Effector memory CD8-positive, alpha-beta T cell (primary cell): ENCODE measurements at regions not wholly inside any gene's neighbourhood (a gene's known extent, or its start where the extent isn't known, plus 50 kb on each side); places are given as distances from the start of the nearest gene placed in this dataset.

Experiments
- ATAC-seq: fragments of 150-1000 bp; cut with Tn5 transposase; replicated peaks from 2 replicates; pipeline ENCODE4 v1.10.0; 2021; ENCODE audit warnings: mild to moderate bottlenecking, moderate library complexity
- DNase-seq, 3 experiments: peaks; one replicate each; pipeline ENCODE4 v3.0.0; 2021
- H3K27ac Mint-ChIP-seq, 2 donors: one replicate each; pipeline ENCODE4 v1.8.0; 2022; ENCODE audit warnings: mild to moderate bottlenecking in 2 of 2, mixed read lengths in 2 of 2, moderate library complexity in 2 of 2
- H3K27me3 Mint-ChIP-seq, 2 donors: one replicate each; pipeline ENCODE4 v1.8.0; 2022; ENCODE audit warnings: mixed read lengths in 2 of 2
- H3K36me3 Mint-ChIP-seq: one replicate; pipeline ENCODE4 v1.8.0; 2022; ENCODE audit warnings: mild to moderate bottlenecking, moderate library complexity, mixed read lengths; ENCODE audit not compliant: insufficient read depth
- H3K4me1 Mint-ChIP-seq, 2 donors: one replicate each; pipeline ENCODE4 v1.8.0; 2022; ENCODE audit warnings: low read depth in 2 of 2, mixed read lengths in 2 of 2
- H3K4me3 Mint-ChIP-seq, 2 donors: one replicate each; pipeline ENCODE4 v1.8.0; 2022; ENCODE audit warnings: mild to moderate bottlenecking in 2 of 2, mixed read lengths in 2 of 2, moderate library complexity in 2 of 2
- H3K9me3 Mint-ChIP-seq, 2 donors: one replicate each; pipeline ENCODE4 v1.8.0; 2022; ENCODE audit warnings: mixed read lengths in 2 of 2

GRCh38 chr11:28480406-28480805, 372.2 kb downstream of the METTL15 start:
- DNase-seq (no peak), ATAC-seq (no peak)
- peaks cover 0 to 2% of the 10 kb centered on the region in 2 donors for H3K9me3 Mint-ChIP-seq
- no peaks in the 10 kb centered on the region for H3K36me3 Mint-ChIP-seq
- no peak overlapping the region for H3K27ac Mint-ChIP-seq
- no peaks in the 10 kb centered on the region for H3K4me1 Mint-ChIP-seq
- H3K27me3 Mint-ChIP-seq, result no peaks in the 10 kb centered on the region
- H3K4me3 Mint-ChIP-seq, result no peak overlapping the region

DNA sequence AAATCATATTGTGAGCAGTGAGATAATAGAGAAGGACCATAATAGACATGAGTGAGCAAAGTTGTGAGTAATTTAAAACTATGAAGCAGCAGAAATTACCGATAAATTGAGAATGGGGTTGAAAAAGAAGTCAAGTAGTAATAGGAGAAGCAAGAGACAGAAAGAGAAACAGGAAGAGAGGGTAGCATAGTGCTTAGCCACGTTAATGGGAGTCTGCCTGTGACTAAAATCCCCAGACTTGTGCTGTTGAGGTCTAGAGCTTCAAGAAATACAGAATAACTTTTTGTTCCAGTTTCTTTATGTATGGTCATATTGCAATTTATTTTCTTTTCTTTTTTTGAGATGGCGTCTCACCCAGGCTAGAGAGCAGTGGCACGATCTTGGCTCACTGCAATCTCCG, 368.7 kb downstream of the METTL15 start:
- Mint-ChIP-seq H3K36me3 (no peaks in the 10 kb centered on the region), H3K4me1 (no peaks in the 10 kb centered on the region), H3K27me3 (no peaks in the 10 kb centered on the region), H3K9me3 (peaks cover 0 to 5% of the 10 kb centered on the region in 2 donors), H3K27ac (no peak overlapping the region), H3K4me3 (no peak overlapping the region)
- DNase-seq (no peak), ATAC-seq (no peak)

DNA sequence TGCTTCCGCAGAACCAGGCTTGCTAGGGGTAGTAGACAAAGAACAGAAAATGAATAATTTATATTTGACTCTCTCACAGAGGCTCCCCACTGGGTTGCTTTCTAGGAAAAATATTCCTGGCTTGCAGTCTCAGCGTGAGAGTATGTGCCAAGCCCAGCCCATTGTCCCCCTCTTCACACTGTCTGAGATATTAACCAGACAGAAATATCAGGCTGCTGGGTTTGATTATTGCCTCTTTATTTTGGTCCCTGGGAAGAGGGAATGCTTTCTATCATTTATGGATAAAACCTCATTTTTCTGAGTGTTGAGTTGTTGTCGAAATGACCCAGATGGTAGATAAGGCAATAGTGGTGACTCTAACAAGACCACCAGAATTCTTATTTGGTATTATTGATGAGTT, 367.9 kb downstream of the METTL15 start:
- peaks cover 0 to 5% of the 10 kb centered on the region in 2 donors for H3K9me3 Mint-ChIP-seq
- no peak overlapping the region for H3K4me3 Mint-ChIP-seq
- ATAC-seq (no peak), DNase-seq (no peak)
- H3K36me3 Mint-ChIP-seq, result no peaks in the 10 kb centered on the region
- no peaks in the 10 kb centered on the region for H3K4me1 Mint-ChIP-seq
- no peaks in the 10 kb centered on the region for H3K27me3 Mint-ChIP-seq
- no peak overlapping the region for H3K27ac Mint-ChIP-seq

DNA sequence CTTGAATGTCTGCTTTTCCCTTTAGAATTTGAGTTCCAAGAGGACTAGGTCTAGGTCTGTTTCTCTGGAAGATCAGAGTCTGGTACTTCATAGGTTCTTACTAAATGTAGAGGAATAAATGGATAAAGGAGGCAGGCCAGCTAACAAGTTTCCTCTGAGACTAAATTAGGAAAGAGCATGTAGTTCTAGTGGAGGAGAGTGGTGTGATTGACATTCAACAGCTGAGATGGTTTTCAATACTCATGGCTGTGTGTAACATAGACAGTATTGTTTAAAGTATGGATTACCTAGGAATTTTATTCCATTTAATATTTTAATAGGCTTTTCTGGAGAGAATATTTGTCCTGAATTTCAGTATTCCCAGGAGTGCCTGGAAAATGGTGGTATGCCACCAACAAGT, 364.7 kb downstream of the METTL15 start:
- Mint-ChIP-seq H3K36me3 (no peaks in the 10 kb centered on the region), H3K4me1 (no peaks in the 10 kb centered on the region), H3K9me3 (peaks cover 0 to 4% of the 10 kb centered on the region in 2 donors), H3K27me3 (no peaks in the 10 kb centered on the region), H3K4me3 (no peak overlapping the region), H3K27ac (no peak overlapping the region)
- DNase-seq (no peak), ATAC-seq (no peak)

GRCh38 chr11:28471537-28471936, 363.3 kb downstream of the METTL15 start:
- no peaks in the 10 kb centered on the region for H3K36me3 Mint-ChIP-seq
- H3K27me3 Mint-ChIP-seq, result no peaks in the 10 kb centered on the region
- ATAC-seq (no peak), DNase-seq (no peak)
- peaks cover 0 to 6% of the 10 kb centered on the region in 2 donors for H3K9me3 Mint-ChIP-seq
- H3K27ac Mint-ChIP-seq, result no peak overlapping the region
- no peaks in the 10 kb centered on the region for H3K4me1 Mint-ChIP-seq
- no peak overlapping the region for H3K4me3 Mint-ChIP-seq

DNA sequence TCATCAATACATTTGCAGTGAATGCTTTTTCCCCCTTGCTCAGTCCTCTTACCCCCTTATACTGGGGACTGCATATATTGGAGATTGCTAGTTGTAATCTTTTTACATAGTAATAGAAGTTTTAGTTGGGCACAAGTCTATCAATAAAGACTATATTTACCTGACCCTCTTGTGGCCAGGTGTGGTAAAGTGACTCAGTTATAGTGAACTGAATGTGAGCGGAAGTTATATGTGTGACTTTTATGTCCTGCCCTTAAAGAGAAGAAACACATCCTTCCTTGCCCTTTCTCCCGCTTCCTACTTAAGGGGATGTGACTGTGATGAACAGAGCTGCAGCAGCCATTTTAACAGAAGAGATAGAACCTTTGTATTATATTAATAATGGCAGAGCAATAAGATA, 362.0 kb downstream of the METTL15 start:
- DNase-seq (no peak), ATAC-seq (no peak)
- Mint-ChIP-seq H3K36me3 (no peaks in the 10 kb centered on the region), H3K27ac (no peak overlapping the region), H3K27me3 (no peaks in the 10 kb centered on the region), H3K4me1 (no peaks in the 10 kb centered on the region), H3K4me3 (no peak overlapping the region), H3K9me3 (peaks cover 0 to 6% of the 10 kb centered on the region in 2 donors)

- ATAC-seq, result no peak
- Mint-ChIP-seq H3K27me3 (no peaks in the 10 kb centered on the region), H3K4me3 (no peak overlapping the region), H3K9me3 (peaks cover 0 to 5% of the 10 kb centered on the region in 2 donors), H3K27ac (no peak overlapping the region), H3K4me1 (no peaks in the 10 kb centered on the region), H3K36me3 (no peaks in the 10 kb centered on the region)
- no peak for DNase-seq
These were observed 358.3 kb downstream of the METTL15 start for GRCh38 chr11:28466506-28466905.

DNA sequence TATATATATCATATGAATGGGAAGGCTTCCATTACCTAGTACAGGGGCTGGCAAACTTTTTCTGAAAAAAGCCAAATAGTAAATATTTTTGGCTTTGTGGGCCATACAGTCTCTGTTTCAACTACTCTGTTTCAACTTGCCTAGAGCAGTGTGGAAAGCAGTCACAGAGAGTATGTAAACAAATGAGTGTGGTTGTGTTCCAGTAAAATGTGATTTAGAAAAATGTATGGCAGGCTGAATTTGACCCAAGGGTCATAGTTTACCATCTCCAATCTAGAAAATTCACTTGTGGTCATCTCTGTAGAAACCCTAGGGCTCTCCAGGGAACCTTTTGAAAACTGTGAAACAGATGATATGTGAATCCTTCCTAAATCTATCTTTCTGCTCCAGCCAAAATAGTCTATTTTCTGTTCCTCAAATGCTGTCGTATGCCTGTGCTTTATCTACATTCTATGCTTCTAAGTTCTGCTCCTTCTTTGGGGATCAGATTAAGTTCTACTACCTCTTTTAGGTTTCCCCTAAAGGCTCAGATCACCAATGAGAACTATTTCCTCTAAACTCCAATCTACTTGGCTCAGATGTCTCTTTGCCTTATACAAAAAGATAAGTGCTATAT, 356.2 kb downstream of the METTL15 start:
- no peak for ATAC-seq
- no peak overlapping the region for H3K27ac Mint-ChIP-seq
- H3K27me3 Mint-ChIP-seq, result no peaks in the 10 kb centered on the region
- no peak overlapping the region for H3K4me3 Mint-ChIP-seq
- no peaks in the 10 kb centered on the region for H3K36me3 Mint-ChIP-seq
- peaks cover 0 to 5% of the 10 kb centered on the region in 2 donors for H3K9me3 Mint-ChIP-seq
- H3K4me1 Mint-ChIP-seq, result no peaks in the 10 kb centered on the region
- no peak for DNase-seq

GRCh38 chr11:28463826-28464225, 355.6 kb downstream of the METTL15 start:
- peaks cover 0 to 5% of the 10 kb centered on the region in 2 donors for H3K9me3 Mint-ChIP-seq
- no peaks in the 10 kb centered on the region for H3K27me3 Mint-ChIP-seq
- H3K27ac Mint-ChIP-seq, result no peak overlapping the region
- no peak overlapping the region for H3K4me3 Mint-ChIP-seq
- H3K4me1 Mint-ChIP-seq, result no peaks in the 10 kb centered on the region
- DNase-seq, result no peak
- H3K36me3 Mint-ChIP-seq, result no peaks in the 10 kb centered on the region
- ATAC-seq, result no peak

- H3K4me3 Mint-ChIP-seq, result no peak overlapping the region
- H3K27ac Mint-ChIP-seq, result no peak overlapping the region
- DNase-seq, result no peak
- H3K27me3 Mint-ChIP-seq, result no peaks in the 10 kb centered on the region
- peaks cover 0 to 2% of the 10 kb centered on the region in 2 donors for H3K9me3 Mint-ChIP-seq
- H3K36me3 Mint-ChIP-seq, result no peaks in the 10 kb centered on the region
- no peak for ATAC-seq
- no peaks in the 10 kb centered on the region for H3K4me1 Mint-ChIP-seq
These were observed 353.7 kb downstream of the METTL15 start for GRCh38 chr11:28461846-28462245.

DNA sequence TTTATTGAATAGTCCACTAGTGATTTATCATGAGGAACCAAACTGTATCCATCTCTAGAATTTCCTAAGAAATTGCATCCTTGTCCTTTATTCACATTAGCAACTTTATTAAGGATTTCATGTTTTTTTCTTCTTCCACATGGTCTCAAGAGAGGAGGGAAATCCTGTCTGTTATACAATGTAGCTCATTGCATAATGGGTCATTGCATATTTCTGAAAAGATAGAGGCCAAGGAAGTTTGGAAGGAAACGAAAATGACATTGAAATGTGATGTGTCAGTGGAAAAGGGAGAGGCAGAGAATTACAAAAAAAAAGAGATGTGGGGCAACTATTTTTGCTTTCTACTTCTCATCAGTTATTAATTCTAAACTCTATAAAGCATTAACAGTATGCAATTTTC, 353.1 kb downstream of the METTL15 start:
- Mint-ChIP-seq H3K4me1 (no peaks in the 10 kb centered on the region), H3K27me3 (no peaks in the 10 kb centered on the region), H3K27ac (no peak overlapping the region), H3K36me3 (no peaks in the 10 kb centered on the region), H3K4me3 (no peak overlapping the region), H3K9me3 (peaks cover 0 to 2% of the 10 kb centered on the region in 2 donors)
- DNase-seq (no peak), ATAC-seq (no peak)

- Mint-ChIP-seq H3K4me1 (no peaks in the 10 kb centered on the region), H3K27me3 (no peaks in the 10 kb centered on the region), H3K36me3 (no peaks in the 10 kb centered on the region), H3K9me3 (peaks cover 0 to 2% of the 10 kb centered on the region in 2 donors), H3K27ac (no peak overlapping the region), H3K4me3 (no peak overlapping the region)
- DNase-seq (no peak), ATAC-seq (no peak)
These were observed 352.2 kb downstream of the METTL15 start for GRCh38 chr11:28460348-28460747.

GRCh38 chr11:28459912-28460311, 351.7 kb downstream of the METTL15 start:
- DNase-seq, result no peak
- H3K36me3 Mint-ChIP-seq, result no peaks in the 10 kb centered on the region
- no peaks in the 10 kb centered on the region for H3K27me3 Mint-ChIP-seq
- H3K27ac Mint-ChIP-seq, result no peak overlapping the region
- no peak overlapping the region for H3K4me3 Mint-ChIP-seq
- no peaks in the 10 kb centered on the region for H3K4me1 Mint-ChIP-seq
- H3K9me3 Mint-ChIP-seq, result peaks cover 0 to 2% of the 10 kb centered on the region in 2 donors
- no peak for ATAC-seq

DNA sequence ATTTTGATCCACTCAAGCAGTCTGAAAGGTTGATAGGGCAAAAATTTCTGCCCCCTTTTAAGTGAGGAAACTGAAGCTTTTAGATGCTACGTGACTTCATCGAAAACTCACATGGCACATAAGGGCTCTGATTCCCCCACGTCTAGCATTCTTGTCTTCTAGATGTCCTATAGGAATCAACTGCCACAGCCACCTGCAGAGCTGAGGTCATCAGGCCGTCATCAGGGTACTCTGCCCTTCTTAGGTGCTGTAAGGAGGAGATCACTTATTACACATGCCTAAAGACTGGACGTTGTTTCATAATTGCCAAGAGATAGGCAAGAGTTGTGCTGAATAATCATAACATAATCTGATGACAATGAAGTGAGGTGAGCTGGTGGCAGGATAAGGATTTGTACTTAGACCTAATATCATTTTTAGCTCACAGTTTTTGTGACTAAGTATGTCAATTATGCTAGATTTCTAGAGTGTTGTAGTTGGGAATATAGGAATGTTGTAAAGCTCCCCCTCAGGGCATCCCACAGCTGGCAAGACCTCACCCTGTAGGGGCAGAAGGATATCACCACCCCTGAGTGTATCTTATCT, 349.4 kb downstream of the METTL15 start:
- ATAC-seq (no peak), DNase-seq (no peak)
- H3K27me3 Mint-ChIP-seq, result no peaks in the 10 kb centered on the region
- no peak overlapping the region for H3K4me3 Mint-ChIP-seq
- H3K4me1 Mint-ChIP-seq, result no peaks in the 10 kb centered on the region
- no peak overlapping the region for H3K27ac Mint-ChIP-seq
- H3K9me3 Mint-ChIP-seq, result peaks cover 2 to 9% of the 10 kb centered on the region in 2 donors
- H3K36me3 Mint-ChIP-seq, result no peaks in the 10 kb centered on the region
